Sigmoid colon (tissue), 6 donors: ENCODE measurements at regions not wholly inside any gene's neighbourhood (a gene's known extent, or its start where the extent isn't known, plus 50 kb on each side); places are given as distances from the start of the nearest gene placed in this dataset.
"Not testable (repeated sequence)": the region's sequence is repeated elsewhere in the genome, so short reads cannot be mapped to it uniquely, and the experiment has no call there.

Experiments used
- DNase-seq: peaks from one replicate; pipeline ENCODE4 v3.0.0-alpha.2; 2019
- H3K27ac ChIP-seq, 4 donors: fragments of 200-600 bp; sonication (generic); one replicate each; pipeline ENCODE4 v1.5.1; 2016 to 2019; ENCODE audit warnings: mild to moderate bottlenecking in 1 of 4
- H3K27me3 ChIP-seq, 3 donors: fragments of 200-600 bp; sonication (generic); one replicate each; pipeline ENCODE4 v1.5.1; 2019; ENCODE audit warnings: mild to moderate bottlenecking in 1 of 3
- H3K36me3 ChIP-seq, 4 donors: fragments of 200-600 bp; sonication (generic); one replicate each; pipeline ENCODE4 v1.5.1; 2016 to 2019
- H3K4me1 ChIP-seq, 4 donors: fragments of 200-600 bp; sonication (generic); one replicate each; pipeline ENCODE4 v1.5.1; 2017 to 2019
- H3K4me3 ChIP-seq, 4 donors: fragments of 200-600 bp; sonication (generic); one replicate each; pipeline ENCODE4 v1.5.1; 2017 to 2019; ENCODE audit warnings: mild to moderate bottlenecking in 2 of 4, moderate library complexity in 1 of 4
- H3K9me3 ChIP-seq, 4 donors: fragments of 200-600 bp in 3 of 4; sonication (generic) in 3 of 4; one replicate each; pipeline versions ENCODE4 v1.5.1 to v1.6.1; 2013 to 2019
- CTCF ChIP-seq, 4 experiments: fragments of 450-650 bp in 3 of 4; fragments of 200-600 bp in 1 of 4; IDR thresholded peaks; one replicate each; pipeline ENCODE4 v1.5.1; 2016 to 2019; ENCODE audit warnings: antibody characterized with exemption in 4 of 4, mild to moderate bottlenecking in 3 of 4, moderate library complexity in 2 of 4
- EP300 ChIP-seq, 4 donors: sonication (generic); formaldehyde crosslinking; IDR thresholded peaks; one replicate each; pipeline ENCODE4 v1.6.1; 2017; ENCODE audit warnings: antibody characterized with exemption in 4 of 4
- POLR2A ChIP-seq, 2 donors: fragments of 450-650 bp; IDR thresholded peaks; one replicate each; pipeline ENCODE4 v1.6.1; 2016; ENCODE audit warnings: antibody characterized with exemption in 2 of 2, mild to moderate bottlenecking in 2 of 2, moderate library complexity in 2 of 2
- POLR2AphosphoS5 ChIP-seq, 4 donors: sonication (generic); formaldehyde crosslinking; IDR thresholded peaks; one replicate each; pipeline ENCODE4 v1.6.1; 2017; ENCODE audit warnings: antibody characterized with exemption in 4 of 4
- WGBS, 2 donors: extraction: QIAGEN DNeasy Blood & Tissue Kit; methylation state at CpG; one replicate each; pipeline ENCODE4 v1.1.7; 2013; 5-methylcytosine and 5-hydroxymethylcytosine counted together
- intact Hi-C: fragments of 100-400 bp; cut with DNase I; formaldehyde crosslinking; loops from one replicate; pipeline ENCODE4 v1.15.1; 2023
- donor health status: healthy with polysubstance abuse.
- donor health status: healthy.

- no peak for DNase-seq
- 33 to 65% methylated on average over 10 of the region's 10 CpGs for WGBS, 2 donors
- no peaks in the 10 kb centered on the region for H3K9me3 ChIP-seq
Measured at GRCh38 chr14:56996721-56997399, 186.6 kb upstream of the OTX2 start.

GRCh38 chr14:56995010-56995409, 184.7 kb upstream of the OTX2 start:
- Histone ChIP-seq H3K36me3 (no peaks in the 10 kb centered on the region), H3K4me1 (no peaks in the 10 kb centered on the region), H3K27ac (no peak overlapping the region), H3K4me3 (no peak overlapping the region), H3K27me3 (no peaks in the 10 kb centered on the region), H3K9me3 (no peaks in the 10 kb centered on the region)
- TF ChIP-seq EP300 (IDR thresholded peaks at IDR 0.05) (no peak), POLR2A (IDR thresholded peaks at IDR 0.05) (no peak), CTCF (IDR thresholded peaks at IDR 0.05) (no peak), POLR2AphosphoS5 (IDR thresholded peaks at IDR 0.05) (no peak)
- intact Hi-C loops, result no loop called here
- WGBS, 2 donors, result 76 to 79% methylated on average over 2 of the region's 2 CpGs
- no peak for DNase-seq

More at GRCh38 chr14:56996721-56997399, 186.6 kb upstream of the OTX2 start:
- no peak overlapping the region for H3K27ac ChIP-seq
- H3K4me3 ChIP-seq, result no peak overlapping the region
- intact Hi-C loops, result no loop called here
- no peaks in the 10 kb centered on the region for H3K4me1 ChIP-seq
- H3K36me3 ChIP-seq, result no peaks in the 10 kb centered on the region
- no peaks in the 10 kb centered on the region for H3K27me3 ChIP-seq
- no peak for TF ChIP-seq POLR2A (IDR thresholded peaks at IDR 0.05)
- TF ChIP-seq CTCF (IDR thresholded peaks at IDR 0.05), result no peak
- TF ChIP-seq EP300 (IDR thresholded peaks at IDR 0.05), result no peak
- TF ChIP-seq POLR2AphosphoS5 (IDR thresholded peaks at IDR 0.05), result no peak

- Histone ChIP-seq H3K4me1 (no peaks in the 10 kb centered on the region), H3K27me3 (no peaks in the 10 kb centered on the region), H3K4me3 (no peak overlapping the region), H3K9me3 (no peaks in the 10 kb centered on the region), H3K27ac (no peak overlapping the region), H3K36me3 (no peaks in the 10 kb centered on the region)
- no peak for DNase-seq
- intact Hi-C loops, result no loop called here
- WGBS, 2 donors, result 88 to 90% methylated on average over 19 of the region's 19 CpGs
- TF ChIP-seq POLR2A (IDR thresholded peaks at IDR 0.05) (no peak), POLR2AphosphoS5 (IDR thresholded peaks at IDR 0.05) (no peak), EP300 (IDR thresholded peaks at IDR 0.05) (no peak), CTCF (IDR thresholded peaks at IDR 0.05) (no peak)
Measured at GRCh38 chr14:56992332-56992820, 182.1 kb upstream of the OTX2 start.

GRCh38 chr14:56990991-56991627, 180.8 kb upstream of the OTX2 start:
- intact Hi-C loops, H3K4me1 ChIP-seq, DNase-seq, H3K36me3 ChIP-seq, H3K27ac ChIP-seq, H3K9me3 ChIP-seq, H3K27me3 ChIP-seq, H3K4me3 ChIP-seq: not testable (repeated sequence)
- 95 to 97% methylated on average over 39 to 40 of the region's 41 CpGs for WGBS, 2 donors

- no peak overlapping the region for H3K27ac ChIP-seq
- no peaks in the 10 kb centered on the region for H3K36me3 ChIP-seq
- H3K4me3 ChIP-seq, result no peak overlapping the region
- intact Hi-C loops, result no loop called here
- DNase-seq, result no peak
- 85 to 90% methylated on average over 5 of the region's 5 CpGs for WGBS, 2 donors
- no peaks in the 10 kb centered on the region for H3K4me1 ChIP-seq
- TF ChIP-seq POLR2A (IDR thresholded peaks at IDR 0.05), result no peak
- no peak for TF ChIP-seq EP300 (IDR thresholded peaks at IDR 0.05)
- no peak for TF ChIP-seq CTCF (IDR thresholded peaks at IDR 0.05)
- no peak for TF ChIP-seq POLR2AphosphoS5 (IDR thresholded peaks at IDR 0.05)
- H3K9me3 ChIP-seq, result no peaks in the 10 kb centered on the region
- no peaks in the 10 kb centered on the region for H3K27me3 ChIP-seq
Measured at GRCh38 chr14:56989359-56989758, 179.1 kb upstream of the OTX2 start.
